ENCODE measurements at regions not wholly inside any gene's neighbourhood (a gene's known extent, or its start where the extent isn't known, plus 50 kb on each side); places are given as distances from the start of the nearest gene placed in this dataset.

DNA sequence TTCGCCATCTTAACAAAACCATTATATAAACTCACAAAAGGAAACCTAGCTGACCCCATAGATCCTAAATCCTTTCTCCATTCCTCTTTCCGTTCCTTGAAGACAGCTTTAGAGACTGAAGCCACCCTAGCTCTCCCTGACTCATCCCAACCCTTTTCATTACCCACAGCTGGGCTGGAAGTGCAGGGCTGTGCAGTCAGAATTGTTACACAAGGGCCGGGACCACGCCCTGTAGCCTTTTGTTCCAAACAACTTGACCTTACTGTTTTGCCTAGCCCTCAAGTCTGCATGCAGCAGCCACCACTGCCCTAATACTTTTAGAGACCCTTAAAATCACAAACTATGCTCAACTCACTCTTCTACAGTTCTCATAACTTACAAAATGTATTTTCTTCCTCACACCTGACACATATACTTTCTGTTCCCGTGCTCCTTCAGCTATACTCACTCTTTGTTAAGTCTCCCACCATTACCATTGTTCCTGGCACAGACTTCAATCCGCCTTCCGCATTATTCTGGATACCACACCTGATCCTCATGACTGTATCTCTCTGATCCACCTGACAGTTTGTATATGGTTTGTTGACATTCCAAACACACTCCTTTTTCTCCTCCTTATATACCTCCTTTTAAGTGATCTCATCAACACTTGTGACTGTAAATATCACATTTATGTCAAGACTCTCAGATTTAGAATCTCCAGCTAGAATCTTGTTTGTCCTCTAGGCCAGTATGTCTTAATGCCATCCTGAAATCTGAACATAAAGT lies 208.7 kb downstream of the KITLG start:
- TF ChIP-seq, protein P1, sequence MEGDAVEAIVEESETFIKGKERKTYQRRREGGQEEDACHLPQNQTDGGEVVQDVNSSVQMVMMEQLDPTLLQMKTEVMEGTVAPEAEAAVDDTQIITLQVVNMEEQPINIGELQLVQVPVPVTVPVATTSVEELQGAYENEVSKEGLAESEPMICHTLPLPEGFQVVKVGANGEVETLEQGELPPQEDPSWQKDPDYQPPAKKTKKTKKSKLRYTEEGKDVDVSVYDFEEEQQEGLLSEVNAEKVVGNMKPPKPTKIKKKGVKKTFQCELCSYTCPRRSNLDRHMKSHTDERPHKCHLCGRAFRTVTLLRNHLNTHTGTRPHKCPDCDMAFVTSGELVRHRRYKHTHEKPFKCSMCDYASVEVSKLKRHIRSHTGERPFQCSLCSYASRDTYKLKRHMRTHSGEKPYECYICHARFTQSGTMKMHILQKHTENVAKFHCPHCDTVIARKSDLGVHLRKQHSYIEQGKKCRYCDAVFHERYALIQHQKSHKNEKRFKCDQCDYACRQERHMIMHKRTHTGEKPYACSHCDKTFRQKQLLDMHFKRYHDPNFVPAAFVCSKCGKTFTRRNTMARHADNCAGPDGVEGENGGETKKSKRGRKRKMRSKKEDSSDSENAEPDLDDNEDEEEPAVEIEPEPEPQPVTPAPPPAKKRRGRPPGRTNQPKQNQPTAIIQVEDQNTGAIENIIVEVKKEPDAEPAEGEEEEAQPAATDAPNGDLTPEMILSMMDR (IDR thresholded peaks at IDR 0.05): no peak
- TF ChIP-seq EP300 (IDR thresholded peaks at IDR 0.05) (no peak), POLR2AphosphoS5 (IDR thresholded peaks at IDR 0.05) (no peak), POLR2A (IDR thresholded peaks at IDR 0.05) (no peak)
- DNase-seq: no peak
- Histone ChIP-seq H3K4me1 (no peaks in the 10 kb centered on the region), H3K36me3 (no peaks in the 10 kb centered on the region), H3K9me3 (no peaks in the 10 kb centered on the region), H3K27ac (no peak overlapping the region), H3K27me3 (no peaks in the 10 kb centered on the region), H3K4me3 (no peak overlapping the region)
- 57 to 82% methylated on average over 7 of the region's 7 CpGs for WGBS, 2 donors
- intact Hi-C loops (cut with DNase I): no loop called here

DNA sequence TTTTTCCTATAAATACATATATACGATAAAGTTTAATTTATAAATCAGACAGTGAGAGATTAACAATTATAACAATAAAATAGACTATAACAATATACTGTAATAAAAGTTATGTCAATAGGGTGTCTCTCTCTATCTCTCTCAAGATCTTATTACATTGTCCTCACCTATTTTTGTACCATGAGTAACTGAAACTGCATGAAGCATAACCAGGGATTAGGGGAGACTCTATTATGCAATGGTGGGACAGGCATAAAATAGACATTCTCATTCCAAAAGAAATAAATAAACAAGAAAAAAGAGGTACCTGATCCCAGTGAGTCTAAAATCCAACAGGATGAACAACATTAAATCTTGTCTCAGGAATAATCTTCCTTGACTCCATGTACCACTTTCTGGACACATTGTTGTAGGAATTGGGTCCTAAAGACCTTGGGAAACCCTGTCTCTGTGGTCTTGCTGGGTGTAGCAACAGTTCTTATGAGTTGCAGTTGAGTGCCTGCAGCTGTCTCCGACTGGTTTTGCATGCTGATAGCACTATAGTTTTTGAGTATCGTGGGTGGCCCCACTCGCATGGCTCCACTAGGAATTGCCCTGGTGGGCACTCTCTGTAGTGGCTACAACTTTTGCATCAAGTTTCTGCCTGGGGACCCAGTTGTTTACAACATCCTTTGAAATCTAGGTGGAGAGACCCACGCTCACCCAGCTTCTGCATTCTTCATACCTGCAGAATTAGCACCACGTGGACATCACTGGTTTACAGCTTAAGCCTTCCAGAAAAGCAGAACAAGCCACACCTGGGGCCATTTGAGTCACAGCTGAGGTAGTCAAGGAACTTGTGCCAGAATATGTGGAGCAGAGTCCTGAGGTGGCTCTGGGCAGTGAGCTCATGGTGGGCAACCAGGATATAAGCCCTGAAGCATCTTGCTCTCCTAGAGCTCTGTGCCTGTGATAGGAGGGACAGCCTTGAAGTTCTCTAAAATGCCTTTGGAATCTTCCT lies 204.7 kb downstream of the KITLG start:
- 79 to 88% methylated on average over 6 of the region's 6 CpGs for WGBS, 2 donors
- intact Hi-C loops (cut with DNase I): no loop called here
- no peak for TF ChIP-seq EP300 (IDR thresholded peaks at IDR 0.05)
- TF ChIP-seq POLR2A (IDR thresholded peaks at IDR 0.05): no peak
- no peak for TF ChIP-seq POLR2AphosphoS5 (IDR thresholded peaks at IDR 0.05)
- TF ChIP-seq, protein P1 (IDR thresholded peaks at IDR 0.05): no peak

DNA sequence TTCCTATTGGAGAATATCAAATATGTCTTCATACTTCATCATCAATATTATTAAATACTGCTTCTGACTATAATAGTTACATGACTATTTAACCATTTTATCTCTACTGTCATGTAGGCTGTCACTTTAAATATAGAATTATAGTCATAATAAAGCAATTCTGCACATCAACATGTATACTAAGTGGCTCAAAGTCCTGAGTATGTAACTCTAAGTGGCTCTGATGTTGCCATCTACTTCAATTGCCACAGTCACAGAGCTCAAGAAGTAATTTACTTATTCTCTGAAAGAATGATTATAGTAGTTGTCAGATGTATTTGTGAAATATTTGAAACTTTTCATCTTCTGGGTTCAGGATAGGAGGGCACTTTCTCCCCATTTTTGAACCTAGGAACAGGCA lies 202.3 kb downstream of the KITLG start:
- peaks cover 0 to 5% (median 2%) of the 10 kb centered on the region in 4 donors for H3K4me1 ChIP-seq
- no peak overlapping the region for H3K27ac ChIP-seq
- TF ChIP-seq, protein P1 (IDR thresholded peaks at IDR 0.05): no peak
- TF ChIP-seq POLR2A (IDR thresholded peaks at IDR 0.05): no peak
- no peak for TF ChIP-seq POLR2AphosphoS5 (IDR thresholded peaks at IDR 0.05)
- TF ChIP-seq EP300 (IDR thresholded peaks at IDR 0.05): no peak
- H3K9me3 ChIP-seq: no peaks in the 10 kb centered on the region
- H3K4me3 ChIP-seq: no peak overlapping the region
- H3K27me3 ChIP-seq: no peaks in the 10 kb centered on the region
- no peak for DNase-seq
- intact Hi-C loops (cut with DNase I): no loop called here
- no peaks in the 10 kb centered on the region for H3K36me3 ChIP-seq

More for the DNA sequence above, 204.7 kb downstream of the KITLG start:
- Histone ChIP-seq H3K4me1 (no peaks in the 10 kb centered on the region), H3K36me3 (no peaks in the 10 kb centered on the region), H3K27me3 (no peaks in the 10 kb centered on the region), H3K27ac (no peak overlapping the region), H3K9me3 (no peaks in the 10 kb centered on the region), H3K4me3 (no peak overlapping the region)
- no peak for DNase-seq

DNA sequence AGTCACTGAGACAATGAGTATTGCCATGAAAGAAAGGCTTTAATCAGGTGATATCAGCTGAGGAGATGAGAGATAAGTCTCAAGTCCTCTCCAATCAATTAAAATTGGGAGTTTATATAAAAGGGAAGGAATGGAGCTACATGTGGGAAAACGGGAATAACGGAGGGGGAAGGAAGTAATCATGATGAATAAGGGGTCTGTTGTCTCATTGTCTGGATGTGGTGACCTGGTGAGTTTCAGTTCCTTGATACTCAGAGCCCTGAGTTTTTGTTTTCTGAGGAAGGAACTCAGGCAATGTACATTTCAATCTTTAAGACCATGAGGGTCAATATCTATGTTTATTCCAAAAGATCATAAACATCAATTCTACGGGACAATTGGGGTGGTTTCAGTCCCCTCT lies 198.8 kb downstream of the KITLG start:
- WGBS, 2 donors: 75 to 86% methylated on average over 3 of the region's 3 CpGs
- Histone ChIP-seq H3K36me3 (no peaks in the 10 kb centered on the region), H3K9me3 (no peaks in the 10 kb centered on the region), H3K27ac (no peak overlapping the region), H3K4me3 (no peak overlapping the region), H3K27me3 (no peaks in the 10 kb centered on the region), H3K4me1 (peaks cover 0 to 13% (median 2%) of the 10 kb centered on the region in 4 donors)
- intact Hi-C loops (cut with DNase I): no loop called here
- no peak for DNase-seq
- no peak for TF ChIP-seq POLR2AphosphoS5 (IDR thresholded peaks at IDR 0.05)
- no peak for TF ChIP-seq EP300 (IDR thresholded peaks at IDR 0.05)
- no peak for TF ChIP-seq POLR2A (IDR thresholded peaks at IDR 0.05)
- TF ChIP-seq, protein P1 (IDR thresholded peaks at IDR 0.05): no peak
